NK-92 (cell line): ENCODE measurements at regions not wholly inside any gene's neighbourhood (a gene's known extent, or its start where the extent isn't known, plus 50 kb on each side); places are given as distances from the start of the nearest gene placed in this dataset.

ENCODE experiments used
- DNase-seq: peaks from one replicate; lab custom pipeline; 2025; ENCODE audit not compliant: unreplicated experiment; lab: John Stamatoyannopoulos, UW

GRCh38 chr2:234438305-234438977 is 58.4 kb downstream of the ARL4C start:
- DNase-seq: no peak

GRCh38 chr2:234437642-234438304 is 59.1 kb downstream of the ARL4C start:
- no peak for DNase-seq

- DNase-seq: no peak
Observed at GRCh38 chr2:234436482-234436837, 60.4 kb downstream of the ARL4C start.

GRCh38 chr2:234435836-234436481 is 60.9 kb downstream of the ARL4C start:
- DNase-seq: no peak

GRCh38 chr2:234433201-234433600 is 63.7 kb downstream of the ARL4C start:
- no peak for DNase-seq

- DNase-seq: no peak
Observed at GRCh38 chr2:234430871-234431270, 66.0 kb downstream of the ARL4C start.

- DNase-seq: no peak
Observed at GRCh38 chr2:234429265-234429664, 67.6 kb downstream of the ARL4C start.

GRCh38 chr2:234427081-234428061 is 69.5 kb downstream of the ARL4C start:
- DNase-seq: no peak

GRCh38 chr2:234426616-234427015 is 70.3 kb downstream of the ARL4C start:
- no peak for DNase-seq

GRCh38 chr2:234425639-234426603 is 71.0 kb downstream of the ARL4C start:
- DNase-seq: no peak

GRCh38 chr2:234423884-234424283 is 73.0 kb downstream of the ARL4C start:
- DNase-seq: no peak

GRCh38 chr2:234422981-234423431 is 73.9 kb downstream of the ARL4C start:
- no peak for DNase-seq

- DNase-seq: no peak
Observed at GRCh38 chr2:234422273-234422732, 74.6 kb downstream of the ARL4C start.

GRCh38 chr2:234420408-234420807 is 76.5 kb downstream of the ARL4C start:
- DNase-seq: no peak

- DNase-seq: no peak
Observed at GRCh38 chr2:234419726-234420125, 77.2 kb downstream of the ARL4C start.

- no peak for DNase-seq
Observed at GRCh38 chr2:234415706-234416105, 81.2 kb downstream of the ARL4C start.

- DNase-seq: no peak
Observed at GRCh38 chr2:234414596-234414995, 82.3 kb downstream of the ARL4C start.

- no peak for DNase-seq
Observed at GRCh38 chr2:234412726-234413125, 84.2 kb downstream of the ARL4C start.

- DNase-seq: no peak
Observed at GRCh38 chr2:234411793-234412192, 85.1 kb downstream of the ARL4C start.

- DNase-seq: no peak
Observed at GRCh38 chr2:234410526-234410925, 86.4 kb downstream of the ARL4C start.
